Prostate gland (tissue), 2 donors: ENCODE measurements at regions not wholly inside any gene's neighbourhood (a gene's known extent, or its start where the extent isn't known, plus 50 kb on each side); places are given as distances from the start of the nearest gene placed in this dataset.
A peak's percentile ranks its signal among the peaks of the same experiment; 100 is the strongest.
"Not testable (repeated sequence)": the region's sequence is repeated elsewhere in the genome, so short reads cannot be mapped to it uniquely, and the experiment has no call there.

Experiments used
- DNase-seq: peaks from one replicate; pipeline ENCODE4 v3.0.0-alpha.2; 2019; ENCODE audit warnings: low spot score
- H3K27ac ChIP-seq, 2 donors: fragments of 200-600 bp; sonication (generic); 2 replicates each; pipeline ENCODE4 v1.5.1; 2017 to 2019
- H3K27me3 ChIP-seq: fragments of 200-600 bp; sonication (generic); replicated peaks from 2 replicates; pipeline ENCODE4 v1.5.1; 2019; ENCODE audit not compliant: insufficient read depth
- H3K36me3 ChIP-seq, 2 donors: fragments of 200-600 bp; sonication (generic); 1 replicate in 1 of 2; 2 replicates in 1 of 2; pipeline versions ENCODE4 v1.5.1 to v1.8.1; 2017 to 2019
- H3K4me1 ChIP-seq: fragments of 200-600 bp; sonication (generic); replicated peaks from 2 replicates; pipeline ENCODE4 v1.5.1; 2019
- H3K4me3 ChIP-seq, 2 donors: fragments of 200-600 bp; sonication (generic); 2 replicates each; pipeline ENCODE4 v1.5.1; 2017 to 2019
- H3K9me3 ChIP-seq: fragments of 200-600 bp; sonication (generic); 2 replicates; pipeline ENCODE4 v1.5.1; 2017
- POLR2A ChIP-seq: fragments of 450-650 bp; IDR thresholded peaks from one replicate; pipeline ENCODE4 v1.6.1; 2016; ENCODE audit warnings: antibody characterized with exemption, mild to moderate bottlenecking
- POLR2AphosphoS5 ChIP-seq: sonication (generic); formaldehyde crosslinking; IDR thresholded peaks from one replicate; pipeline ENCODE4 v1.6.1; 2017; ENCODE audit warnings: antibody characterized with exemption
- WGBS: methylation state at CpG from one replicate; pipeline ENCODE4 v1.1.5; 2018; 5-methylcytosine and 5-hydroxymethylcytosine counted together
- intact Hi-C: fragments of 100-400 bp; cut with DNase I; formaldehyde crosslinking; loops from one replicate; pipeline ENCODE4 v1.14.2; 2022
- TF ChIP-seq, protein P1 (sequence below), 4 experiments: fragments of 200-600 bp in 2 of 4; fragments of 450-650 bp in 2 of 4; sonication (generic) in 2 of 4; IDR thresholded peaks; 1 replicate in 3 of 4; 2 replicates in 1 of 4; pipeline ENCODE4 v1.5.1; 2016 to 2019; ENCODE audit warnings: antibody characterized with exemption in 4 of 4, mild to moderate bottlenecking in 2 of 4, moderate library complexity in 2 of 4

DNA sequence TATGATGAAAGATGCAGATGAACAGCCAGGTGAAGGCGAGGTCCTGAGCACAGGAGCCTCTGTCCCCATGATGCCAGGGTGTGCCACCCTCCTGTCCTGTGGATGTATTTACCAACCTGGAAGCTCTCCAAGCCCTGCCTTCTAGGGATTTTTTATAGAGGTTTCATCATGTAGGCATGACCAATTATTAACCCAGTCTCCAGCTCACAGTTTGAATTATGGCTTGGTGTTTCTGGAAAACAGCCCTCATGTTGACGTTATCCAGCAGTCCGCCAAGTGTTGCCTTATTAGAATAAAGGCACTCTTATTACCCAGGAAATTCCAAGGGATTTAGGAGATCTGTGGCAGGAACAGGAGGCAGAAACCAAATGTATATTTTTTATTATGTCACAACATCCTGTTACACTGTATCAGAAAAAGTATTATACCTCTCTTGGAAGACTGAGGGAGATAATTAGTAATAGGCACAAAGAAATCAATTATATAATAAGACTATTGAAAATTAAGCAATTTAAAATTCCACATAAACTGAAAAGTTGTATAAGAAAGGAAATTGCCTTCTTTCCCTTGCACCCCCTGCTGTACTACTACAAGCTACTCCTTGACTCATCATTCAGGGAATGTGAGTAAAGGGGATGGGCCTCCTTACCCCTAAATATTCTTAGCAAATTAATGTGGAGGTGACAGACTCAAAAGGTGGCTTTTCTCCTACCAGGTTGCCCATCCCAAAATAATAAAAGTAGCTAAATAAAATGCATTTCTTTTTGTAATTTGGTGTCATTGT is 129.6 kb downstream of the ZNF330 start:
- Histone ChIP-seq H3K4me3 (no peak overlapping the region), H3K27ac (no peak overlapping the region), H3K4me1 (no peaks in the 10 kb centered on the region), H3K27me3 (no peaks in the 10 kb centered on the region), H3K36me3 (no peaks in the 10 kb centered on the region), H3K9me3 (no peaks in the 10 kb centered on the region)
- intact Hi-C loops, result no loop called here
- peak; percentile 68 for DNase-seq
- WGBS, result 25% methylated on average over 3 of the region's 3 CpGs
- TF ChIP-seq, protein P1, sequence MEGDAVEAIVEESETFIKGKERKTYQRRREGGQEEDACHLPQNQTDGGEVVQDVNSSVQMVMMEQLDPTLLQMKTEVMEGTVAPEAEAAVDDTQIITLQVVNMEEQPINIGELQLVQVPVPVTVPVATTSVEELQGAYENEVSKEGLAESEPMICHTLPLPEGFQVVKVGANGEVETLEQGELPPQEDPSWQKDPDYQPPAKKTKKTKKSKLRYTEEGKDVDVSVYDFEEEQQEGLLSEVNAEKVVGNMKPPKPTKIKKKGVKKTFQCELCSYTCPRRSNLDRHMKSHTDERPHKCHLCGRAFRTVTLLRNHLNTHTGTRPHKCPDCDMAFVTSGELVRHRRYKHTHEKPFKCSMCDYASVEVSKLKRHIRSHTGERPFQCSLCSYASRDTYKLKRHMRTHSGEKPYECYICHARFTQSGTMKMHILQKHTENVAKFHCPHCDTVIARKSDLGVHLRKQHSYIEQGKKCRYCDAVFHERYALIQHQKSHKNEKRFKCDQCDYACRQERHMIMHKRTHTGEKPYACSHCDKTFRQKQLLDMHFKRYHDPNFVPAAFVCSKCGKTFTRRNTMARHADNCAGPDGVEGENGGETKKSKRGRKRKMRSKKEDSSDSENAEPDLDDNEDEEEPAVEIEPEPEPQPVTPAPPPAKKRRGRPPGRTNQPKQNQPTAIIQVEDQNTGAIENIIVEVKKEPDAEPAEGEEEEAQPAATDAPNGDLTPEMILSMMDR (IDR thresholded peaks at IDR 0.05), result no peak
- TF ChIP-seq POLR2AphosphoS5, result peak; percentile 64

DNA sequence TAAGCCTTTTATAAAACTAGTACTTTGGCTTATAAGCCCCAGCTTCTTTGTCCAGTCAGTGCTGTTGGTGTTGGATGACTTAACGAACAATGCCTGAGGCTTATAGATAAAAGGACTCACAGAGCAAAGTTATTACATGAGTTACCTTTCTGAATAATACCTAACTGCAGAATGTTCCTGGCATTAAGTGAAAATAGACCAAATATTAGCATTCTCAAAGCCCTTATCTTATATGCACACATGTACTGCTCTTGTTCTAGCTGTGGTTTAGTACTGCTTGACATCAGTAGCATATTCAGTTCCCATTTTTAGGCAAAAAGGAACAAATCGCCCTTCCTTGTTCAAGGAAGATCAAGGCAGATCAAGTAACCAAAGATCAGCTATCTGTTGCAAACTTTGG is 131.6 kb downstream of the ZNF330 start:
- Histone ChIP-seq H3K27ac (no peak overlapping the region), H3K9me3 (no peaks in the 10 kb centered on the region), H3K4me1 (no peaks in the 10 kb centered on the region), H3K27me3 (no peaks in the 10 kb centered on the region), H3K4me3 (no peak overlapping the region), H3K36me3 (no peaks in the 10 kb centered on the region)
- no peak for DNase-seq
- 78% methylated on average over 2 of the region's 2 CpGs for WGBS
- TF ChIP-seq, protein P1 (IDR thresholded peaks at IDR 0.05), result no peak
- TF ChIP-seq POLR2AphosphoS5, result no peak
- TF ChIP-seq POLR2A, result no peak
- intact Hi-C loops, result no loop called here

DNA sequence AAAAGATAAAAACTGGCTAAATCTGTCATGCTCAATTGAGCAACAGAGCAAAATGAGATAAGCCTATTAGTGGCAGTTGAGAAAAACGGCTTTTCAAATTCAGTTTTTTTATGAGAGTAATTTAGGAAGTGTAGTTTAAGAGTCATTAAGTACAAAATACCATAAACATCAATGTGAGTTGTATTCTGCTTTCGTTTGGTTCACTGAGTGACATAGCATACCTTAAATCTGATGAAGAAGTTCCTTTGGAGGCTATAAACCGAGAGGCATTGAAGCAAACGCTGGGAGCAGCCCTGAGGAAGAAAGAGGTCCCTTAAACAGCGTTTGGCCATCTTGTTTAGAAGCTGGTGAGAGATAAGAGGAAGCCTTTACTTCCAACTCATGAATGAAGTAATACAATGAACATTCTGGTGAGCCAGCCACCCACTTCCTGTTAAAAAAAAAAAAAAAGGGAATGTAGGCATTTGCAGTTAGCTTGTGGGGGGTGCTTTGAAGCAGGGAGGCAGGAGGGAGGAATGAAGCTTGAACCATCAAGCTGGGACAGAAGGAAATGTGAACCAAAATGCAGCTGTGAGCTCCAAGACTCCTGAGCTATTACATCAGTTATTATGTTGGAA is 132.3 kb downstream of the ZNF330 start:
- Histone ChIP-seq H3K9me3 (no peaks in the 10 kb centered on the region), H3K27me3 (no peaks in the 10 kb centered on the region), H3K36me3 (no peaks in the 10 kb centered on the region), H3K4me3 (no peak overlapping the region), H3K4me1 (no peaks in the 10 kb centered on the region), H3K27ac (no peak overlapping the region)
- TF ChIP-seq, protein P1 (IDR thresholded peaks at IDR 0.05), result no peak
- TF ChIP-seq POLR2A, result no peak
- no peak for TF ChIP-seq POLR2AphosphoS5
- 34% methylated on average over 5 of the region's 5 CpGs for WGBS
- DNase-seq, result no peak
- intact Hi-C loops, result no loop called here

DNA sequence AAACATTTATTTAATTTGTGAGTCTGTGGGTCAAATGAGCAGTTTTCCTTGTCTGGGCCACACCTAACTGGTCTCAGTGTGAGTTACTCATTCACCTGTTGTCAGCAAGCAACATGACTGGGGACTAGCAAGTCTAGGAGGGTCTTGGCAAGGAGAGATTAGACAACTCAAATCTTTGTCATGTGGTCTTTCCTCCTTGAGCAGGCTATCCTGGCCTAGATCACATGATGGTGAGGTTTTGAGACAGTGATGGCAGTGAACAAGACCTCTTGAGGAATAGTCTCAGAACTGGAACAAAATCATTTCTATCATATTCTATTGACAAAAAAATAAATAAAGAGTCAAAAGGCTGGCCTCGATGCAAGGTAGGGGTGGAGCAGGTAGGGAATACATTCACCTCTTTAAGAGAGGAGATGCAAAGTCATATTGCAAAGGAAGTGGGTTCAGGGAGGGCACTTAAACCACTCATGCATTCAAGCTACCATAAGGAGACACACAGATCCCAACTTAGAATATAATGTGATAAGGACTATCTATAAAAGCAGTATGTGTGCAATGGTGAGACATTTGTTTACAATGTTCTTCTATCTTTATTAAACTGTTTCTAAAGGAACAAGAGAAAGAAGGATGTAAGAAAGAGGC is 135.7 kb downstream of the ZNF330 start:
- no peak for DNase-seq
- WGBS, result 86% methylated on average over 1 of the region's 1 CpG
- no peak for TF ChIP-seq POLR2AphosphoS5
- no peak for TF ChIP-seq POLR2A
- TF ChIP-seq, protein P1 (IDR thresholded peaks at IDR 0.05), result no peak
- H3K27ac ChIP-seq, result no peak overlapping the region
- no peaks in the 10 kb centered on the region for H3K4me1 ChIP-seq
- H3K4me3 ChIP-seq, result no peak overlapping the region
- no peaks in the 10 kb centered on the region for H3K36me3 ChIP-seq
- no peaks in the 10 kb centered on the region for H3K27me3 ChIP-seq
- intact Hi-C loops, result no loop called here
- H3K9me3 ChIP-seq, result no peaks in the 10 kb centered on the region

DNA sequence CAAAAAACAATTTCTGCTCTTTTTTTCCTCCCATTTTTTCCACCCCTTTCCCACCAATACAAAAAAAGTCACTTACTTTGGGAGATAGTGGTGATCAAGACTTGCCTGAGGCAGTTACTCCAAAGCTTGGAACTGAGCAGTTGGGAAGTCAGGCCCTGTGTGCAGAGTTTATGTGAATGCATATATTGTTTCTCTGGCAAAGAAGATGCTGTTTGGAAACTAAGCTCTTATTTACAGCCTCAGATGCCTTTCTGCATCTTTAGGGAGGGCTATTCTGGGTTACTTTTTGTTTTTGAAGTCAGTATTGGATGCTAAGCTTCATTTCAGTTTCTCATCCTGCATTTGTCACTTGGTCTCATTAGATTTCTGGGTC is 136.3 kb downstream of the ZNF330 start:
- TF ChIP-seq POLR2A (no peak), POLR2AphosphoS5 (no peak)
- TF ChIP-seq, protein P1 (IDR thresholded peaks at IDR 0.05), result no peak
- H3K4me1 ChIP-seq, result no peaks in the 10 kb centered on the region
- no peaks in the 10 kb centered on the region for H3K36me3 ChIP-seq
- H3K27ac ChIP-seq, result no peak overlapping the region
- no peaks in the 10 kb centered on the region for H3K27me3 ChIP-seq
- H3K9me3 ChIP-seq, result no peaks in the 10 kb centered on the region
- no peak for DNase-seq
- no peak overlapping the region for H3K4me3 ChIP-seq
- intact Hi-C loops, result no loop called here

DNA sequence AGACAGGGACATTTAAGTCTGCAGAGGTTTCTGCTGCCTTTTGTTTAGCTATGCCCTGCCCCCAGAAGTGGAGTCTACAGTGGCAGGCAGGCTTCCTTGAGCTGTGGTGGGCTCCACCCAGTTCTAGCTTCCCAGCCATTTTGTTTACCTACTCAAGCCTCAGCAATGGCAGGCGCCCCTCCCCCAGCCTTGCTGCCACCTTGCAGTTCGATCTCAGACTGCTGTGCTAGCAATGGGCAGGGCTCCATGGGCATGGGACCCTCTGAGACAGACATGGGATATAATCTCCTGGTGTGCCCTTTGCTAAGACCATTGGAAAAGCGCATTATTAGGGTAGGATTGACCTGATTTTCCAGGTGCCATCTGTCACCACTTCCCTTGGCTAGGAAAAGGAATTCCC is 147.5 kb downstream of the ZNF330 start:
- H3K4me3 ChIP-seq, H3K9me3 ChIP-seq, intact Hi-C loops, H3K27ac ChIP-seq, H3K27me3 ChIP-seq, DNase-seq, H3K4me1 ChIP-seq, H3K36me3 ChIP-seq: not testable (repeated sequence)
- WGBS, result 100% methylated on average over 3 of the region's 3 CpGs
